Endothelial cell of umbilical vein (primary cell): ENCODE measurements at regions not wholly inside any gene's neighbourhood (a gene's known extent, or its start where the extent isn't known, plus 50 kb on each side); places are given as distances from the start of the nearest gene placed in this dataset.

ENCODE experiments used
- BruUV-seq: library from RNA; stranded (reverse); fragments of 400-500 nt; replicated peaks from 2 replicates; lab custom pipeline; 2021; lab: Mats Ljungman, UMichigan
- CTCF ChIA-PET: fragments of 300-600, 350-600 bp; sonication (Branson Sonifier 250); formaldehyde crosslinking; loops from one replicate; lab custom pipeline; 2021; ENCODE audit warnings: antibody characterized with exemption, inconsistent platforms; lab: Charles Lee
- POLR2A ChIA-PET: fragments of 300-600, 350-600 bp; sonication (Branson Sonifier 250); formaldehyde crosslinking; loops from one replicate; lab custom pipeline; 2021; ENCODE audit warnings: antibody characterized with exemption, inconsistent platforms; lab: Charles Lee
- DNase-seq: peaks from one replicate; pipeline ENCODE4 v3.0.0-alpha.2; 2011; ENCODE audit warnings: low read depth, low spot score
- FAIRE-seq: peaks from 2 replicates; lab custom pipeline; 2011; peaks lifted over from hg19 to GRCh38; lab: Jason Lieb, UNC
- H2AFZ ChIP-seq: 2 replicates; pipeline ENCODE4 v1.6.0; 2012; ENCODE audit warnings: low read depth, low read length, control low read depth, inconsistent platforms
- H3K27ac ChIP-seq: 2 replicates; pipeline ENCODE4 v1.5.1; 2011; ENCODE audit warnings: low read depth, mild to moderate bottlenecking, control low read depth, low read length, moderate library complexity; ENCODE audit not compliant: insufficient read depth
- H3K27me3 ChIP-seq, 2 experiments: 2 replicates each; pipeline versions ENCODE4 v1.6.0 to v1.6.1; 2011; ENCODE audit warnings: low read length in 2 of 2, mixed read lengths in 1 of 2; ENCODE audit not compliant: control insufficient read depth in 2 of 2, insufficient read depth in 2 of 2
- H3K36me3 ChIP-seq, 2 experiments: 2 replicates in 1 of 2; 3 replicates in 1 of 2; pipeline ENCODE4 v1.5.1; 2011; ENCODE audit warnings: low read length in 2 of 2, mild to moderate bottlenecking in 1 of 2, moderate library complexity in 1 of 2; ENCODE audit not compliant: control insufficient read depth in 2 of 2, insufficient read depth in 2 of 2; ENCODE audit errors: extremely low read depth in 1 of 2
- H3K4me1 ChIP-seq: 3 replicates; pipeline ENCODE4 v1.5.1; 2011; ENCODE audit warnings: mild to moderate bottlenecking, low read length; ENCODE audit not compliant: control insufficient read depth, insufficient read depth; ENCODE audit errors: extremely low read depth
- H3K4me2 ChIP-seq: 2 replicates; pipeline ENCODE4 v1.6.1; 2011; ENCODE audit warnings: low read length, control low read depth, mixed read lengths; ENCODE audit not compliant: insufficient read depth
- H3K4me3 ChIP-seq, 3 experiments: fragments of 200-600 bp in 1 of 3; sonication (generic), shearing (Covaris generic) in 1 of 3; replicated peaks in 1 of 3; 2 replicates each; pipeline ENCODE4 v1.5.1; 2011 to 2016; ENCODE audit warnings: control low read depth in 3 of 3, low read length in 3 of 3, mild to moderate bottlenecking in 2 of 3, inconsistent platforms in 1 of 3, low read depth in 1 of 3, moderate library complexity in 1 of 3; ENCODE audit not compliant: insufficient read depth in 1 of 3
- H3K79me2 ChIP-seq: 2 replicates; pipeline ENCODE4 v1.6.0; 2012; ENCODE audit warnings: low read length, inconsistent platforms; ENCODE audit not compliant: control insufficient read depth, insufficient read depth
- H3K9ac ChIP-seq: replicated peaks from 2 replicates; pipeline ENCODE3; 2011; ENCODE audit warnings: low read length, control low read depth; ENCODE audit not compliant: insufficient read depth; ENCODE audit errors: extremely low read depth
- H3K9me1 ChIP-seq: replicated peaks from 3 replicates; pipeline ENCODE4 v1.6.0; 2011; ENCODE audit warnings: mild to moderate bottlenecking, low read length; ENCODE audit not compliant: control insufficient read depth, insufficient read depth; ENCODE audit errors: extremely low read depth
- H3K9me3 ChIP-seq: replicated peaks from 2 replicates; pipeline ENCODE4 v1.5.1; 2012; ENCODE audit warnings: low read length, inconsistent platforms; ENCODE audit not compliant: control insufficient read depth, insufficient read depth
- H4K20me1 ChIP-seq: replicated peaks from 2 replicates; pipeline ENCODE3; 2011; ENCODE audit warnings: mild to moderate bottlenecking, low read length; ENCODE audit not compliant: control insufficient read depth, insufficient read depth; ENCODE audit errors: extremely low read depth
- CTCF ChIP-seq, 2 donors: IDR thresholded peaks; 1 replicate in 1 of 2; 2 replicates in 1 of 2; pipeline ENCODE4 v1.5.1; 2011; ENCODE audit warnings: low read length in 2 of 2, mild to moderate bottlenecking in 2 of 2, moderate library complexity in 2 of 2, control low read depth in 1 of 2, inconsistent platforms in 1 of 2, low read depth in 1 of 2; ENCODE audit not compliant: insufficient read depth in 1 of 2; ENCODE audit errors: extremely low read depth in 1 of 2
- EZH2 ChIP-seq: IDR thresholded peaks from 2 replicates; pipeline ENCODE4 v1.6.1; 2012; ENCODE audit warnings: borderline replicate concordance, low read depth, mild to moderate bottlenecking, moderate library complexity, low read length, inconsistent platforms; ENCODE audit not compliant: severe bottlenecking
- FOS ChIP-seq: IDR thresholded peaks from 2 replicates; pipeline ENCODE4 v1.6.1; 2011; ENCODE audit warnings: mild to moderate bottlenecking, low read length, moderate library complexity, borderline replicate concordance; ENCODE audit not compliant: insufficient read depth
- GATA2 ChIP-seq: IDR thresholded peaks from 2 replicates; pipeline ENCODE4 v1.7.0; 2011; ENCODE audit warnings: low read depth, mild to moderate bottlenecking, moderate library complexity, mixed read lengths, low read length; ENCODE audit not compliant: insufficient read length, insufficient read depth
- JUN ChIP-seq: IDR thresholded peaks from 2 replicates; pipeline ENCODE4 v1.6.1; 2011; ENCODE audit warnings: borderline replicate concordance, low read depth; ENCODE audit not compliant: insufficient read length, insufficient read depth
- MAX ChIP-seq: IDR thresholded peaks from 2 replicates; pipeline ENCODE4 v1.6.1; 2011; ENCODE audit not compliant: insufficient read depth, insufficient read length
- MYC ChIP-seq: IDR thresholded peaks from one replicate; pipeline ENCODE4 v1.6.1; 2011; ENCODE audit warnings: mild to moderate bottlenecking, low read depth, low read length
- POLR2A ChIP-seq: IDR thresholded peaks from 2 replicates; pipeline ENCODE4 v1.6.1; 2012; ENCODE audit warnings: low read depth, mild to moderate bottlenecking, control low read depth, low read length
- POLR2AphosphoS5 ChIP-seq: IDR thresholded peaks from 2 replicates; pipeline ENCODE4 v1.6.1; 2012; ENCODE audit warnings: low read depth, mild to moderate bottlenecking, control low read depth, low read length, moderate library complexity; ENCODE audit not compliant: insufficient read depth
- dilution Hi-C: fragments of 300-500 bp; cut with MboI; formaldehyde crosslinking; loops from one replicate; pipeline ENCODE4 v1.15.0; 2019; ENCODE audit warnings: low sequenced_read_pairs; ENCODE audit not compliant: extremely low pct_ligation_motif_present
- intact Hi-C: fragments of 100-400 bp; cut with micrococcal nuclease; formaldehyde crosslinking; loops from one replicate; pipeline ENCODE4 v1.10.0; 2022

DNA sequence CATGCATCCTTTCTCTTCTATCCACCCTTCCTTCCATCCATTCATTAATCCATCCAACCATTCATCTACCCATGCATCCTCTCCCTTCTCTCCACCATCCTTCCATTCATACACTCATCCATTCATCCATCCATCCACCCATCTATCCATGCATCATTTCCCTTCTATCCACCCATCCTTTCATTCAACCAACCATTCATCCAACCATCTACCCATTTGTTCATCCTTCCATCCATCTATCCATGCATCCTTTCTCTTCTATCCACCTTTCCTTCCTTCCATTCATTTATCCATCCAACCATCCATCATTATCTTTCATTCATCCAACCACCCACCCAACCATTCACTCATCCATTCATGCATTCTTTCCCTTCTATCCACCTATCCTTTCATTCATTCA is 188.4 kb downstream of the NPHP4 start:
- TF ChIP-seq MYC (no peak), POLR2AphosphoS5 (no peak), MAX (no peak)
- H3K9ac ChIP-seq = no peak overlapping the region
- H2AFZ ChIP-seq = no peak overlapping the region
- intact Hi-C loops (no loop called here), dilution Hi-C loops (no loop called here)
- H3K9me1 ChIP-seq = no peaks in the 10 kb centered on the region
- FAIRE-seq (no peak), DNase-seq (no peak)
- H3K79me2 ChIP-seq = no peaks in the 10 kb centered on the region
- CTCF ChIA-PET = no interaction called here
- POLR2A ChIA-PET = no interaction called here
- no peak overlapping the region for H3K4me3 ChIP-seq
- no peaks in the 10 kb centered on the region for H3K36me3 ChIP-seq
- peaks cover 4% of the 10 kb centered on the region for H3K9me3 ChIP-seq
- no peaks in the 10 kb centered on the region for H3K27me3 ChIP-seq
- no peak overlapping the region for H3K27ac ChIP-seq
- no TSS peak for BruUV-seq
- H4K20me1 ChIP-seq = no peaks in the 10 kb centered on the region
- no peaks in the 10 kb centered on the region for H3K4me1 ChIP-seq
- no peak overlapping the region for H3K4me2 ChIP-seq

- H3K9me3 ChIP-seq = peaks cover 4% of the 10 kb centered on the region
- H3K4me3 ChIP-seq = no peak overlapping the region
- FAIRE-seq (no peak), DNase-seq (no peak)
- no peaks in the 10 kb centered on the region for H3K36me3 ChIP-seq
- dilution Hi-C loops (no loop called here), intact Hi-C loops (no loop called here)
- H3K27me3 ChIP-seq = no peaks in the 10 kb centered on the region
- ChIA-PET CTCF (no interaction called here), POLR2A (no interaction called here)
- no peaks in the 10 kb centered on the region for H3K79me2 ChIP-seq
- H4K20me1 ChIP-seq = no peaks in the 10 kb centered on the region
- no peak overlapping the region for H2AFZ ChIP-seq
- TF ChIP-seq MYC (no peak), POLR2AphosphoS5 (no peak), GATA2 (no peak), FOS (no peak), JUN (no peak), CTCF (IDR thresholded peaks at IDR 0.05; ENCODE audit: extremely low read depth in 1 of 2, insufficient read depth in 1 of 2, low read depth in 1 of 2, low read length in 2 of 2) (no peak), MAX (no peak), POLR2A (no peak), EZH2 (no peak)
- no peak overlapping the region for H3K4me2 ChIP-seq
- no peaks in the 10 kb centered on the region for H3K4me1 ChIP-seq
- H3K9me1 ChIP-seq = no peaks in the 10 kb centered on the region
- no peak overlapping the region for H3K27ac ChIP-seq
- BruUV-seq = no TSS peak
- H3K9ac ChIP-seq = no peak overlapping the region
Measured at GRCh38 chr1:5802606-5803005, 189.6 kb downstream of the NPHP4 start.
